SU-DHL-6 (cell line): ENCODE measurements at regions not wholly inside any gene's neighbourhood (a gene's known extent, or its start where the extent isn't known, plus 50 kb on each side); places are given as distances from the start of the nearest gene placed in this dataset.

Experiments
- EZH2phosphoT487 ChIP-seq: fragments of 200-600 bp; sonication (generic), shearing (Covaris generic); conservative IDR thresholded peaks from 2 replicates; pipeline ENCODE4 v1.6.1; 2018; ENCODE audit warnings: mild to moderate bottlenecking, antibody characterized with exemption, low read length, moderate library complexity, mixed read lengths
- TF ChIP-seq, protein P1 (sequence below): fragments of 200-600 bp; sonication (generic); IDR thresholded peaks from one replicate; pipeline ENCODE4 v1.5.1; 2017; ENCODE audit warnings: antibody characterized with exemption, mild to moderate bottlenecking, low read length, moderate library complexity; ENCODE audit not compliant: insufficient read depth, poor library complexity, severe bottlenecking

DNA sequence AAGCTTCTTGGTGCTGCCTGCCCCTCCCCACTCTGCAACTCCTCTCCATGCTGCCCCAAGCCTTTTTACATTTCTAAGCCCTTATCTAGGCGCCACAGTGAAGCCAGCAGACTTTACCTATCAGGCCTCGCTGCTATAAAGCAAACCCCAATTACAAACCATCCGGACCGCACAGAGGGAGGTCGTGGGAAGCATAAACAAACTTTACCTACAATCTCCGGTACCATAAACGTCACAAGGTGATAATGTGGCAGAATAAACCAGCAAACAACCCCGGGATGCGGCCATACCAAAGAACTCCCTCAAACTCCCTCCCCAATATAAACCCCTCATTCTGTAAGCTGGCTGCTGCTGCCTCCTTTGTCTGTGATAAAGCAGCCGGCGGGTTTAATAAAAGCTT is 54.0 kb upstream of the ZCCHC13 start:
- TF ChIP-seq, protein P1, sequence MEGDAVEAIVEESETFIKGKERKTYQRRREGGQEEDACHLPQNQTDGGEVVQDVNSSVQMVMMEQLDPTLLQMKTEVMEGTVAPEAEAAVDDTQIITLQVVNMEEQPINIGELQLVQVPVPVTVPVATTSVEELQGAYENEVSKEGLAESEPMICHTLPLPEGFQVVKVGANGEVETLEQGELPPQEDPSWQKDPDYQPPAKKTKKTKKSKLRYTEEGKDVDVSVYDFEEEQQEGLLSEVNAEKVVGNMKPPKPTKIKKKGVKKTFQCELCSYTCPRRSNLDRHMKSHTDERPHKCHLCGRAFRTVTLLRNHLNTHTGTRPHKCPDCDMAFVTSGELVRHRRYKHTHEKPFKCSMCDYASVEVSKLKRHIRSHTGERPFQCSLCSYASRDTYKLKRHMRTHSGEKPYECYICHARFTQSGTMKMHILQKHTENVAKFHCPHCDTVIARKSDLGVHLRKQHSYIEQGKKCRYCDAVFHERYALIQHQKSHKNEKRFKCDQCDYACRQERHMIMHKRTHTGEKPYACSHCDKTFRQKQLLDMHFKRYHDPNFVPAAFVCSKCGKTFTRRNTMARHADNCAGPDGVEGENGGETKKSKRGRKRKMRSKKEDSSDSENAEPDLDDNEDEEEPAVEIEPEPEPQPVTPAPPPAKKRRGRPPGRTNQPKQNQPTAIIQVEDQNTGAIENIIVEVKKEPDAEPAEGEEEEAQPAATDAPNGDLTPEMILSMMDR: no peak
- no peak for TF ChIP-seq EZH2phosphoT487
